ENCODE measurements at regions not wholly inside any gene's neighbourhood (a gene's known extent, or its start where the extent isn't known, plus 50 kb on each side); places are given as distances from the start of the nearest gene placed in this dataset.

- TF ChIP-seq EZH2 (IDR thresholded peaks at IDR 0.05; ENCODE audit: low read depth, unreplicated experiment) (no peak), ETS1 (IDR thresholded peaks at IDR 0.05) (no peak), REST (IDR thresholded peaks at IDR 0.05; ENCODE audit: unreplicated experiment) (no peak), CTCF (conservative IDR thresholded peaks at IDR 0.05; ENCODE audit: low read depth in 2 of 2) (no peak), POLR2AphosphoS5 (IDR thresholded peaks at IDR 0.05; ENCODE audit: low read depth) (no peak), ZNF331 (CRISPR knock-in tag; IDR thresholded peaks at IDR 0.05; ENCODE audit: low read depth) (no peak), EZH2phosphoT487 (IDR thresholded peaks at IDR 0.05; ENCODE audit: unreplicated experiment) (no peak), JUNB (IDR thresholded peaks at IDR 0.05; ENCODE audit: unreplicated experiment) (no peak)
Observed at GRCh38 chr18:47387864-47388263, 136.4 kb upstream of the SKOR2 start.
